IPS DF 19.7 (cell line): ENCODE measurements at regions not wholly inside any gene's neighbourhood (a gene's known extent, or its start where the extent isn't known, plus 50 kb on each side); places are given as distances from the start of the nearest gene placed in this dataset.

ENCODE experiments used
- DNase-seq: peaks from one replicate; pipeline ENCODE4 v3.0.0-alpha.2; 2013; ENCODE audit warnings: low read depth, low spot score

GRCh38 chrX:45749375-45749774, 548.7 kb upstream of the DIPK2B start:
- no peak for DNase-seq

- DNase-seq: no peak
These were observed 547.7 kb upstream of the DIPK2B start for GRCh38 chrX:45748369-45748774.

GRCh38 chrX:45747905-45748304, 547.2 kb upstream of the DIPK2B start:
- no peak for DNase-seq

GRCh38 chrX:45745479-45745878, 544.8 kb upstream of the DIPK2B start:
- DNase-seq: no peak

GRCh38 chrX:45743906-45744625, 543.4 kb upstream of the DIPK2B start:
- DNase-seq: no peak

- no peak for DNase-seq
These were observed 542.4 kb upstream of the DIPK2B start for GRCh38 chrX:45743081-45743533.

- DNase-seq: no peak
These were observed 539.6 kb upstream of the DIPK2B start for GRCh38 chrX:45740291-45740690.

GRCh38 chrX:45735571-45735970, 534.9 kb upstream of the DIPK2B start:
- DNase-seq: no peak

GRCh38 chrX:45731448-45731847, 530.8 kb upstream of the DIPK2B start:
- no peak for DNase-seq

- no peak for DNase-seq
These were observed 527.1 kb upstream of the DIPK2B start for GRCh38 chrX:45727761-45728160.

GRCh38 chrX:45722471-45722870, 521.8 kb upstream of the DIPK2B start:
- DNase-seq: no peak

- DNase-seq: no peak
These were observed 519.2 kb upstream of the DIPK2B start for GRCh38 chrX:45719751-45720501.

GRCh38 chrX:45718676-45719075, 518.0 kb upstream of the DIPK2B start:
- no peak for DNase-seq

GRCh38 chrX:45716750-45717149, 516.1 kb upstream of the DIPK2B start:
- DNase-seq: no peak

GRCh38 chrX:45715748-45716147, 515.1 kb upstream of the DIPK2B start:
- DNase-seq: no peak

GRCh38 chrX:45714866-45715265, 514.2 kb upstream of the DIPK2B start:
- no peak for DNase-seq

GRCh38 chrX:45712067-45712466, 511.4 kb upstream of the DIPK2B start:
- DNase-seq: no peak

- DNase-seq: no peak
These were observed 510.6 kb upstream of the DIPK2B start for GRCh38 chrX:45711231-45711630.

- DNase-seq: no peak
These were observed 509.6 kb upstream of the DIPK2B start for GRCh38 chrX:45710081-45710801.

- DNase-seq: no peak
These were observed 508.7 kb upstream of the DIPK2B start for GRCh38 chrX:45709381-45709780.

- DNase-seq: no peak
These were observed 498.5 kb upstream of the DIPK2B start for GRCh38 chrX:45699158-45699557.

GRCh38 chrX:45697591-45697990, 496.9 kb upstream of the DIPK2B start:
- DNase-seq: no peak
